ENCODE measurements at regions not wholly inside any gene's neighbourhood (a gene's known extent, or its start where the extent isn't known, plus 50 kb on each side); places are given as distances from the start of the nearest gene placed in this dataset.
A peak's percentile ranks its signal among the peaks of the same experiment; 100 is the strongest.
"Not testable (repeated sequence)": the region's sequence is repeated elsewhere in the genome, so short reads cannot be mapped to it uniquely, and the experiment has no call there.

GRCh38 chr2:35443087-35443486 lies 912.5 kb upstream of the CRIM1 start:
- intact Hi-C loops (cut with DNase I) = no loop called here
- no peak for DNase-seq
- Histone ChIP-seq H3K4me1 (no peaks in the 10 kb centered on the region), H3K27ac (no peak overlapping the region), H3K36me3 (no peaks in the 10 kb centered on the region), H3K4me3 (no peak overlapping the region), H3K27me3 (no peaks in the 10 kb centered on the region), H3K9me3 (no peaks in the 10 kb centered on the region)
- TF ChIP-seq, protein P1, sequence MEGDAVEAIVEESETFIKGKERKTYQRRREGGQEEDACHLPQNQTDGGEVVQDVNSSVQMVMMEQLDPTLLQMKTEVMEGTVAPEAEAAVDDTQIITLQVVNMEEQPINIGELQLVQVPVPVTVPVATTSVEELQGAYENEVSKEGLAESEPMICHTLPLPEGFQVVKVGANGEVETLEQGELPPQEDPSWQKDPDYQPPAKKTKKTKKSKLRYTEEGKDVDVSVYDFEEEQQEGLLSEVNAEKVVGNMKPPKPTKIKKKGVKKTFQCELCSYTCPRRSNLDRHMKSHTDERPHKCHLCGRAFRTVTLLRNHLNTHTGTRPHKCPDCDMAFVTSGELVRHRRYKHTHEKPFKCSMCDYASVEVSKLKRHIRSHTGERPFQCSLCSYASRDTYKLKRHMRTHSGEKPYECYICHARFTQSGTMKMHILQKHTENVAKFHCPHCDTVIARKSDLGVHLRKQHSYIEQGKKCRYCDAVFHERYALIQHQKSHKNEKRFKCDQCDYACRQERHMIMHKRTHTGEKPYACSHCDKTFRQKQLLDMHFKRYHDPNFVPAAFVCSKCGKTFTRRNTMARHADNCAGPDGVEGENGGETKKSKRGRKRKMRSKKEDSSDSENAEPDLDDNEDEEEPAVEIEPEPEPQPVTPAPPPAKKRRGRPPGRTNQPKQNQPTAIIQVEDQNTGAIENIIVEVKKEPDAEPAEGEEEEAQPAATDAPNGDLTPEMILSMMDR (IDR thresholded peaks at IDR 0.05) = no peak
- no peak for TF ChIP-seq POLR2A (IDR thresholded peaks at IDR 0.05)

DNA sequence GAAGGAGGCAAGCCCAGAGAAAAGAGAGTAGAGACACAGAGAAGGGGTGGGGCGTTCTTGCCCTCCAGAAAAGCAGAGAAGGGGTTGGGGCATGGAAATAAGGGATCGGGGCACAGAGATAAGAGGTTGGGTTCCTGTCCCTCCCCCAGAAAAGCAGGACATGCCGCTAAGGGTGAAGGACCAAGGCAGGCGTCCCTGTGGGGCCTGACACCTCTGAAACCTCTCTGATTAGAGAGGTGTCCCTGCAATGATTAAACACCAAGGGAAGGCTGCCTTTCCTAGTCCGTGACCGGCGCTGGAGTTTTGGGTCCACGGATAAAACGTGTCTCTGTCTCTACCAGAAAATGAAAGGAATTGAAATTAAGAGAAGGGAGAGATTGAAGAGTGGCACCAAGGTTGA lies 914.0 kb upstream of the CRIM1 start:
- H3K4me3 ChIP-seq; H3K4me1 ChIP-seq; H3K9me3 ChIP-seq; H3K36me3 ChIP-seq; DNase-seq; H3K27ac ChIP-seq; H3K27me3 ChIP-seq; intact Hi-C loops (cut with DNase I): not testable (repeated sequence)
- WGBS, 2 donors = 87 to 88% methylated on average over 8 to 9 of the region's 9 CpGs

- H3K27ac ChIP-seq; H3K27me3 ChIP-seq; intact Hi-C loops (cut with DNase I); DNase-seq; H3K4me3 ChIP-seq; H3K36me3 ChIP-seq; H3K9me3 ChIP-seq; H3K4me1 ChIP-seq: not testable (repeated sequence)
- 82 to 89% methylated on average over 8 to 17 of the region's 17 CpGs for WGBS, 2 donors
These were observed 915.3 kb upstream of the CRIM1 start for GRCh38 chr2:35440308-35440707.

DNA sequence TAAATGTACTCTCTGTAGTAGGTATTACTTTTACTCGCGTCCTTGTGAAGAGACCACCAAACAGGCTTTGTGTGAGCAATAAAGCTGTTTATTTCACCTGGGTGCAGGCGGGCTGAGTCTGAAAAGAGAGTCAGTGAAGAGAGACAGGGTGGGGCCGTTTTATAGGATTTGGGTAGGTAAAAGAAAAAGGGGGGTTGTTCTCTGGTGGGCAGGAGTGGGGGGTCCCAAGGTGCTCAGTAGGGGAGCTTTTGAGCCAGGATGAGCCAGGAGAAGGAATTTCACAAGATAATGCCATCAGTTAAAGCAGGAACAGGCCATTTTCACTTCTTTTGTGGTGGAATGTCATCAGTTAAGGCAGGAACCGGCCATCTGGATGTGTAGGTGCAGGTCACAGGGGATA lies 918.7 kb upstream of the CRIM1 start:
- WGBS, 2 donors = 82 to 84% methylated on average over 5 of the region's 5 CpGs
- DNase-seq; H3K4me1 ChIP-seq; H3K27me3 ChIP-seq; intact Hi-C loops (cut with DNase I); H3K36me3 ChIP-seq; H3K9me3 ChIP-seq; H3K4me3 ChIP-seq; H3K27ac ChIP-seq: not testable (repeated sequence)

DNA sequence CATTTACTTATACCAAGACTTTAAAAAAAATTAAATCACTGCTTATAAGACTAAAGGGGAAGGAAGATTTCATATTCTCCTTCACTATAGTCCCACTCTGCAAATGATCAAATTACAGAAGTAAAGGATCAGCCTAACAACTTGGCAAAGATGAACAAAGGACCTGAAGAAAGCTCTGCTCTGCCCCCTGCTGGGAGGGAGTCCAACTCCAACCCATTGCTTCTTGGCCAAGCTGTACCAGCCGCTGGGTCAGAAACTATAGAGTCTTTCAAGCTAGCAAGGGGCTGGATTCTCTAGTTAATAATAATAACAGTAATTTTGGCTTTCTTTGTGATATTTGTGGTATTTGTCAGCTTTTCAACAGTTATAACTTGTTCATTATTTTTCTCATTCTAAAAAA lies 927.0 kb upstream of the CRIM1 start:
- no peaks in the 10 kb centered on the region for H3K9me3 ChIP-seq
- no peaks in the 10 kb centered on the region for H3K27me3 ChIP-seq
- H3K4me1 ChIP-seq = no peaks in the 10 kb centered on the region
- intact Hi-C loops (cut with DNase I) = no loop called here
- no peak overlapping the region for H3K4me3 ChIP-seq
- DNase-seq = no peak
- no peaks in the 10 kb centered on the region for H3K36me3 ChIP-seq
- H3K27ac ChIP-seq = no peak overlapping the region
- TF ChIP-seq, protein P1 (IDR thresholded peaks at IDR 0.05) = peak in 5 of 6 experiments; percentile 7 to 61 (median 38)
- TF ChIP-seq POLR2A (IDR thresholded peaks at IDR 0.05) = no peak
- WGBS, 2 donors = 67 to 86% methylated on average over 1 of the region's 1 CpG

DNA sequence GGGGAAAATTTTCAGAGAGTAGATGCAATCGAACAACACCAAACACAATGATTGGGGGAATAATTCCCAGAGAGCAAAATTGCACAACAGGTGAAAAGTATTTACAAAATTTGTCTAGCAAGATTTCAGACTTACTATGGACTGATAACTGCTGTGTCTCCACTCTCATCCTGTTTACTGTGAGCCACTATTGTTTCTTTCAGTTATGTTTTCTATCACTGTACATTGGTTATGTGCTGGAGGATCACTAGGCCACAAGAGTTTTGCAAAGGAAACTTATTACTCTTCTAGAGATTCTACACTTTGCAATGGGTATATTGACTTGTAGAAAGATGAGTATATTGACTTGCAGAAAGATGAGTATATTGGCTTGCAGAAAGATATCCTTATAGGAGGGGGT lies 934.1 kb upstream of the CRIM1 start:
- intact Hi-C loops (cut with DNase I) = no loop called here
- WGBS, 2 donors = 83% methylated on average over 1 of the region's 1 CpG
- no peaks in the 10 kb centered on the region for H3K27me3 ChIP-seq
- H3K36me3 ChIP-seq = no peaks in the 10 kb centered on the region
- DNase-seq = no peak
- H3K4me3 ChIP-seq = no peak overlapping the region
- no peaks in the 10 kb centered on the region for H3K4me1 ChIP-seq
- H3K27ac ChIP-seq = no peak overlapping the region
- H3K9me3 ChIP-seq = no peaks in the 10 kb centered on the region
- TF ChIP-seq, protein P1 (IDR thresholded peaks at IDR 0.05) = no peak
- no peak for TF ChIP-seq POLR2A (IDR thresholded peaks at IDR 0.05)

- 13 to 40% methylated on average over 1 of the region's 1 CpG for WGBS, 2 donors
These were observed 938.3 kb upstream of the CRIM1 start for GRCh38 chr2:35417293-35417692.

More at GRCh38 chr2:35417293-35417692, 938.3 kb upstream of the CRIM1 start:
- DNase-seq = no peak
- Histone ChIP-seq H3K4me1 (no peaks in the 10 kb centered on the region), H3K36me3 (no peaks in the 10 kb centered on the region), H3K9me3 (no peaks in the 10 kb centered on the region), H3K27ac (no peak overlapping the region), H3K27me3 (no peaks in the 10 kb centered on the region), H3K4me3 (no peak overlapping the region)
- TF ChIP-seq, protein P1 (IDR thresholded peaks at IDR 0.05) = no peak
- TF ChIP-seq POLR2A (IDR thresholded peaks at IDR 0.05) = no peak
- intact Hi-C loops (cut with DNase I) = no loop called here
